Esophagus squamous epithelium (tissue), 4 donors: ENCODE measurements at regions not wholly inside any gene's neighbourhood (a gene's known extent, or its start where the extent isn't known, plus 50 kb on each side); places are given as distances from the start of the nearest gene placed in this dataset.
"Not testable (repeated sequence)": the region's sequence is repeated elsewhere in the genome, so short reads cannot be mapped to it uniquely, and the experiment has no call there.

Experiments used
- CTCF ChIP-seq, 6 experiments: fragments of 450-650 bp in 4 of 6; fragments of 200-600 bp in 2 of 6; sonication (generic) in 2 of 6; IDR thresholded peaks; one replicate each; pipeline ENCODE4 v1.5.1; 2016 to 2019; ENCODE audit warnings: antibody characterized with exemption in 6 of 6, mild to moderate bottlenecking in 4 of 6, moderate library complexity in 4 of 6
- POLR2A ChIP-seq, 4 donors: fragments of 450-650 bp; IDR thresholded peaks; one replicate each; pipeline ENCODE4 v1.6.1; 2017; ENCODE audit warnings: antibody characterized with exemption in 4 of 4, mild to moderate bottlenecking in 4 of 4, moderate library complexity in 3 of 4

GRCh38 chr9:39464122-39464777 lies 108.8 kb downstream of the SPATA31A1 start:
- TF ChIP-seq CTCF, POLR2A (IDR thresholded peaks at IDR 0.05): not testable (repeated sequence)
